Calu3 (cell line): ENCODE measurements at regions not wholly inside any gene's neighbourhood (a gene's known extent, or its start where the extent isn't known, plus 50 kb on each side); places are given as distances from the start of the nearest gene placed in this dataset.

Experiments used
- BruUV-seq: library from RNA; stranded (reverse); fragments of 400-500 nt; replicated peaks from 2 replicates; lab custom pipeline; 2021; lab: Mats Ljungman, UMichigan
- CTCF ChIA-PET: fragments of 300-600 bp; sonication (Branson Sonifier 250); formaldehyde crosslinking; loops from one replicate; lab custom pipeline; 2022; ENCODE audit warnings: antibody characterized with exemption; lab: Charles Lee
- DNase-seq: peaks from one replicate; pipeline ENCODE4 v3.0.0; 2022
- H3K27ac Mint-ChIP-seq: one replicate; pipeline ENCODE4 v1.8.0; 2022; ENCODE audit warnings: mixed read lengths; ENCODE audit not compliant: unreplicated experiment
- H3K27me3 Mint-ChIP-seq: one replicate; pipeline ENCODE4 v1.8.0; 2022; ENCODE audit warnings: mixed read lengths; ENCODE audit not compliant: unreplicated experiment
- H3K36me3 Mint-ChIP-seq: one replicate; pipeline ENCODE4 v1.8.0; 2022; ENCODE audit warnings: mild to moderate bottlenecking, moderate library complexity, mixed read lengths; ENCODE audit not compliant: insufficient read depth, unreplicated experiment
- H3K4me1 Mint-ChIP-seq: one replicate; pipeline ENCODE4 v1.8.0; 2022; ENCODE audit warnings: mild to moderate bottlenecking, low read depth, mixed read lengths; ENCODE audit not compliant: unreplicated experiment
- H3K4me3 Mint-ChIP-seq: one replicate; pipeline ENCODE4 v1.8.0; 2022; ENCODE audit warnings: mild to moderate bottlenecking, low read depth, moderate library complexity, mixed read lengths; ENCODE audit not compliant: unreplicated experiment
- H3K9me3 Mint-ChIP-seq: one replicate; pipeline ENCODE4 v1.8.0; 2022; ENCODE audit warnings: low read depth, mixed read lengths; ENCODE audit not compliant: unreplicated experiment
- intact Hi-C: fragments of 100-400 bp; cut with micrococcal nuclease; formaldehyde crosslinking; loops from one replicate; pipeline ENCODE4 v1.10.0; 2022; ENCODE audit not compliant: unreplicated experiment
- TF ChIP-seq, protein P1 (sequence below): fragments of 200-600 bp; IDR thresholded peaks from one replicate; pipeline ENCODE4 v1.8.0; 2022; ENCODE audit warnings: antibody characterized with exemption; ENCODE audit not compliant: unreplicated experiment

DNA sequence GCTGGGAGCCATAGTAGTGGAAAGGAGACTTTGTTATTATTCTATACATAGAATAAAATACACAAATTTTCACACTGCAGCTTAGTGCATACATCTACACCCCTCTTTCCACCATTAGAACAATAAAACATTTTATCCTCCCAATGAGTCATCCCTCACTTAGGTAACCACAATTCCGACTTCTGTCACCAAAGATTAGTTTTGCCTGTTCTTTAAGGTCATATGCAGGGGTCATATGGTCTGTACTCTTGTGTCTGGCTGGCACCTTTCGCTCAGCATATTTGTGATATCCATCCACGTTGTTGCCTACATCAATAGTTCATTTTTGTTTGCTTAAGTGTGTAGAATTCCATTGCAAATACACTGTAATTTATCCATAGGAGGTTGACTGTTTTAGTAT, 399.4 kb downstream of the SHQ1 start:
- peaks cover 36% of the 10 kb centered on the region for H3K4me1 Mint-ChIP-seq
- no peak overlapping the region for H3K4me3 Mint-ChIP-seq
- H3K27ac Mint-ChIP-seq: peak overlapping the region; percentile 54
- TF ChIP-seq, protein P1, sequence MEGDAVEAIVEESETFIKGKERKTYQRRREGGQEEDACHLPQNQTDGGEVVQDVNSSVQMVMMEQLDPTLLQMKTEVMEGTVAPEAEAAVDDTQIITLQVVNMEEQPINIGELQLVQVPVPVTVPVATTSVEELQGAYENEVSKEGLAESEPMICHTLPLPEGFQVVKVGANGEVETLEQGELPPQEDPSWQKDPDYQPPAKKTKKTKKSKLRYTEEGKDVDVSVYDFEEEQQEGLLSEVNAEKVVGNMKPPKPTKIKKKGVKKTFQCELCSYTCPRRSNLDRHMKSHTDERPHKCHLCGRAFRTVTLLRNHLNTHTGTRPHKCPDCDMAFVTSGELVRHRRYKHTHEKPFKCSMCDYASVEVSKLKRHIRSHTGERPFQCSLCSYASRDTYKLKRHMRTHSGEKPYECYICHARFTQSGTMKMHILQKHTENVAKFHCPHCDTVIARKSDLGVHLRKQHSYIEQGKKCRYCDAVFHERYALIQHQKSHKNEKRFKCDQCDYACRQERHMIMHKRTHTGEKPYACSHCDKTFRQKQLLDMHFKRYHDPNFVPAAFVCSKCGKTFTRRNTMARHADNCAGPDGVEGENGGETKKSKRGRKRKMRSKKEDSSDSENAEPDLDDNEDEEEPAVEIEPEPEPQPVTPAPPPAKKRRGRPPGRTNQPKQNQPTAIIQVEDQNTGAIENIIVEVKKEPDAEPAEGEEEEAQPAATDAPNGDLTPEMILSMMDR: no peak
- intact Hi-C loops: loop anchor here (5.0 kb wide), 3 partner anchors 33 to 373 kb away; no protein-coding TSS in a partner anchor
- peak; percentile 6 for DNase-seq
- CTCF ChIA-PET: interaction anchor here (0.9 kb wide), 1 partner anchor 10 kb away, joined by 3 read pairs; no protein-coding TSS in a partner anchor
- no TSS peak for BruUV-seq
- H3K9me3 Mint-ChIP-seq: no peaks in the 10 kb centered on the region
- H3K36me3 Mint-ChIP-seq: peaks cover 33% of the 10 kb centered on the region
- H3K27me3 Mint-ChIP-seq: no peaks in the 10 kb centered on the region

DNA sequence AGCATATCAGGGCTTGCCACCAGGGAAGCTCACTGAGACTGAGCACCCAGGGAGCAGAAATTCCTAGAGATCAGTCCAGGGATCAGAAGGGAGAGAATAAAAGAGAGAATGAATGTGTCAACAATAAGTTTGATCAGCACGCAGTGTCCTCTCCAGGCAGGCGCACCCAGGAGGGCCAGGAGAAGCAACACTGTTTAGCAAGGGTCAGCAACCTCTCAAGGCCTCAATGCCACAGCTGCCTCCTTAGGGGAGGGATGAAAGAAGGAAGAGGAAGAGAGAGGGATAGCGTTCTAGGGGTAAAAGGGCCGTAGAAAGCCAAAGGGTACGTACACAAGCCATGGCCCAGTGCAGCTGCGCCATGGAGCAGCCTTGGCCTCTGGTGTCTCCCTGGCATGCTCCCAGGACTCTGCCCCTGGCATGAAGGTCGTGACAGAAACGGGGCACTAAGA, 399.8 kb downstream of the SHQ1 start:
- BruUV-seq: no TSS peak

DNA sequence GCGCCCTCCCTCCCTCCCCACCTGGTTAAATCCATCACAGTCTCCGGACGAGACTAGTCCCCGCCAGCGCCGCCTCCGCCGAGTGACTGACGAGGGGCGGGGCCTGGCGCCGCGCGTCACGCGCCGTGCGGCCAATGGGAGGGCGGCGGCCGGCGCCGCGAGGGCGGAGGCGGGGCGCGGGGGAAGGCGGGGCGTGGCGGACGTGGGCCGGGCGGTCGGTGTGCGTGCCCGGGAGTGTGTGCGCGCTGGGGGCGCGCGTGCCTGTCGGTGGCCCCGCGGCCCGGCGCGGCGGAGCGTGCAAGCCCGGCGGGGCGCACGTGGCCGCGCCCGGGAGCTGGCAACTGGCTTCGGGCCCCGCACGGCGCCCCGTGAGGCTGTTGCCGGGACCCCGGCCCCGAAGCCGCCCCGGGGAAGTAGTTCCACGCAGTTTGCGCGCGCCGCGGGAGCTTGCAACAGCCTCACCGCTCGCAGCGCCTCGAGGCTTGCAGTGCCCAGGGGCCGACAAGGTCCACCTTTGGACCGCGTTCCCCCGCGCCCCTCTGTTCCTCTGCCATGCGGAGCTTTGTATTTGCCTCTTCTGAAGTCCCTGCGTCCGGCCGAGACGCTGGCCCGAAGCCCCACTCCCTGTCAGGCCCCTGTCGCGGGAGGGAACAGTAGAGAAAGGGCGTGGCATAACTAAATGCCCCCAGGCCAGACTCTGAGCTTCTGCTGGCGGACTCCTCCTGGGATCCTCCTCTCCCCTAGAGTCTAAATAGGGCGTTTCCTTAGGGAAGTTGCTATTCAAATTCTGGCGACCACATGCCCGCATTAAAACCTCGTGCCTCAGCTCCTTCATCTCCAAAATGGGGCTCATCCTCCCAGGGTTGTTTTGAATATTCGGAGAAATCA, 400.9 kb downstream of the SHQ1 start:
- BruUV-seq: no TSS peak
- Mint-ChIP-seq H3K36me3 (peaks cover 45% of the 10 kb centered on the region), H3K27ac (peak overlapping the region; percentile 46), H3K4me1 (peaks cover 43% of the 10 kb centered on the region), H3K9me3 (no peaks in the 10 kb centered on the region), H3K4me3 (peak overlapping the region; percentile 78), H3K27me3 (no peaks in the 10 kb centered on the region)
- CTCF ChIA-PET: interaction anchor here (0.7 kb wide), 1 partner anchor 345 kb away, joined by 5 read pairs; no protein-coding TSS in a partner anchor
- TF ChIP-seq, protein P1: no peak
- DNase-seq: peak; percentile 95
- intact Hi-C loops: loop anchor here (5.0 kb wide), 3 partner anchors 35 to 375 kb away; no protein-coding TSS in a partner anchor

More for the DNA sequence above, 399.8 kb downstream of the SHQ1 start:
- CTCF ChIA-PET: interaction anchor here (0.9 kb wide), 1 partner anchor 10 kb away, joined by 3 read pairs; no protein-coding TSS in a partner anchor
- peak; percentile 4 for DNase-seq
- Mint-ChIP-seq H3K9me3 (no peaks in the 10 kb centered on the region), H3K27ac (peak overlapping the region; percentile 46), H3K4me1 (peaks cover 40% of the 10 kb centered on the region), H3K4me3 (no peak overlapping the region), H3K36me3 (peaks cover 38% of the 10 kb centered on the region), H3K27me3 (no peaks in the 10 kb centered on the region)
- TF ChIP-seq, protein P1: no peak
- intact Hi-C loops: loop anchor here (5.0 kb wide), 3 partner anchors 34 to 374 kb away; no protein-coding TSS in a partner anchor

DNA sequence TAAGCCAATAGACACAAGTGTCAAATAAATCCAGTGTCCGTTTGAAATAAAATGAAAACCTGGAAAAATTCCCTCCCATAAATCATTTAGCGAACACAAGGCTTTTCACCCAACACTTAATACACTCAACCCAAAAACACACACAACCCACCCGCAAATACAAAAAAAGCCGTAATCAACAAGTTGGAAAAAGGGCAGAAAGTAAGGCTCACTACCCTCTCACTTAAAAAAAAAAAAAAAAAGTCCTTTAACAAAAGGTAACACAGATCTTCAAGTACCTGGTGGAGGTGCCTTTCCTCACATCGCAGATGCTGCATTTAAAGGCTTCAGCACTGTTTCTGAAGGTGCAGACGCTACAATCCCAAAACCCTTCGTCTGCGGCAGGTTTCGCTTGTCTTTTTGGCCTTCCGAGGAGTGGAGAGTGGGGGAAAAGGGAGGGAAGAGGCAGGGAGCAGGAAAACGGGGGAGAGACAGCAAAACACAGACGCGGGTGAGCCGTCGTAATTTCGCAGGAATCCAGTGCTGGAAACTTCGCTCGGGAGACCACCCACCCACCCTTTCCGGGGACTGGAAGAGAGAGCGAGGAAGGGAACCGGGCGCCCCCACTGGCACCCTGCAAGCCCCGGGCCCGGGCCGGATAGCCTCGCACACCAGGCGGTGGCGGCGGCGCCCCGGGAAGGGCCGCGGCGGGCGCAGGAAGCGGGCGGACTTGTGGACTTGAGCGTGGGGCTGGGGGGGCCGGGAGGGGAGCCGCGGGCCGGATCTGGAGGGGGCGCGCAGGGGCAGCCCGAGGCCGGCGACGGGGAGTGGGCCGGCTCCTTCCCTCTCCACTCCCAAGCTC, 401.8 kb downstream of the SHQ1 start, which contains the start of gene RYBP:
Gene RYBP, minus strand, starts transcription at position 404 of the 841 bp plus-strand sequence.
- Mint-ChIP-seq H3K27ac (peak within 1 kb of the TSS; percentile 70), H3K4me1 (peaks cover 45% of the 10 kb centered on the region)
- CTCF ChIA-PET: no interaction called here

More for the DNA sequence above, 401.8 kb downstream of the SHQ1 start, which contains the start of gene RYBP:
- Mint-ChIP-seq H3K27me3 (no peaks in the 10 kb centered on the region), H3K4me3 (peak within 1 kb of the TSS; percentile 78), H3K36me3 (peaks cover 46% of the 10 kb centered on the region), H3K9me3 (no peaks in the 10 kb centered on the region)
- BruUV-seq: no TSS peak
- no peak for DNase-seq
- TF ChIP-seq, protein P1: no peak
- intact Hi-C loops: loop anchor here (5.0 kb wide), 3 partner anchors 36 to 376 kb away; no protein-coding TSS in a partner anchor
